MM.1S (cell line): ENCODE measurements at regions not wholly inside any gene's neighbourhood (a gene's known extent, or its start where the extent isn't known, plus 50 kb on each side); places are given as distances from the start of the nearest gene placed in this dataset.

Experiments used
- EZH2 ChIP-seq: fragments of 300-600 bp; sonication (generic); optimal IDR thresholded peaks from 2 replicates; pipeline ENCODE3; 2017; ENCODE audit warnings: low read depth, mild to moderate bottlenecking, antibody characterized with exemption, low read length, mixed read lengths
- EZH2phosphoT487 ChIP-seq: fragments of 300-600 bp; sonication (generic); IDR thresholded peaks from 2 replicates; pipeline ENCODE4 v1.6.1; 2018; ENCODE audit warnings: antibody characterized with exemption, low read length
- TF ChIP-seq, protein P1 (sequence below): fragments of 300-600 bp; sonication (generic); IDR thresholded peaks from 2 replicates; pipeline ENCODE4 v1.5.1; 2016; ENCODE audit warnings: antibody characterized with exemption, low read length, mixed read lengths

DNA sequence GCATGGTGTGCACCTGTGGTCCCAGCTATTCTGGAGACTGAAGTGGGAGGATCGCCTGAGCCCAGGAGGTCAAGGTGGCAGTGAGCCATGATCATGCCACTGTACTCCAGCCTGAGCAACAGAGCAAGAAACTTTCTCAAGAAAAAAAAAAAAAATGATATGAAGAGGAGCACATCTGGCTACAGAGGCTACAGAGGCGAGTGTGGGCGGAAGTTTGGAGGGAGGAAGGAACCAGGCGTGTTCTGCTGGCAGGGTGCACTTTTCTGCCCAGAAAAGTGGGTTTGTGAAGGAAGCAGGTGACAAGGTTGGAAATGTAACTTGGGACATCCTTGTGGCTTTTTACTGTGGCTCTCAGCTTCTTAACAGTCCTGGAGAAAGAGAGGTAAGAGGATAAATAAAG, 96.7 kb downstream of the SNX5 start:
- TF ChIP-seq, protein P1, sequence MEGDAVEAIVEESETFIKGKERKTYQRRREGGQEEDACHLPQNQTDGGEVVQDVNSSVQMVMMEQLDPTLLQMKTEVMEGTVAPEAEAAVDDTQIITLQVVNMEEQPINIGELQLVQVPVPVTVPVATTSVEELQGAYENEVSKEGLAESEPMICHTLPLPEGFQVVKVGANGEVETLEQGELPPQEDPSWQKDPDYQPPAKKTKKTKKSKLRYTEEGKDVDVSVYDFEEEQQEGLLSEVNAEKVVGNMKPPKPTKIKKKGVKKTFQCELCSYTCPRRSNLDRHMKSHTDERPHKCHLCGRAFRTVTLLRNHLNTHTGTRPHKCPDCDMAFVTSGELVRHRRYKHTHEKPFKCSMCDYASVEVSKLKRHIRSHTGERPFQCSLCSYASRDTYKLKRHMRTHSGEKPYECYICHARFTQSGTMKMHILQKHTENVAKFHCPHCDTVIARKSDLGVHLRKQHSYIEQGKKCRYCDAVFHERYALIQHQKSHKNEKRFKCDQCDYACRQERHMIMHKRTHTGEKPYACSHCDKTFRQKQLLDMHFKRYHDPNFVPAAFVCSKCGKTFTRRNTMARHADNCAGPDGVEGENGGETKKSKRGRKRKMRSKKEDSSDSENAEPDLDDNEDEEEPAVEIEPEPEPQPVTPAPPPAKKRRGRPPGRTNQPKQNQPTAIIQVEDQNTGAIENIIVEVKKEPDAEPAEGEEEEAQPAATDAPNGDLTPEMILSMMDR: no peak
- TF ChIP-seq EZH2 (no peak), EZH2phosphoT487 (no peak)
